Lower lobe of right lung (tissue), 2 donors: ENCODE measurements at regions not wholly inside any gene's neighbourhood (a gene's known extent, or its start where the extent isn't known, plus 50 kb on each side); places are given as distances from the start of the nearest gene placed in this dataset.
A peak's percentile ranks its signal among the peaks of the same experiment; 100 is the strongest.

Experiments used
- ATAC-seq, 2 donors: fragments of 200-7000 bp; cut with Tn5 transposase; one replicate each; pipeline ENCODE4 v1.9.1; 2020 to 2022; ENCODE audit warnings: mild to moderate bottlenecking in 2 of 2, moderate library complexity in 2 of 2
- DNase-seq: peaks from one replicate; pipeline ENCODE4 v3.0.0-alpha.2; 2020
- H3K27ac ChIP-seq: fragments of 200-600 bp; one replicate; pipeline ENCODE4 v1.8.0; 2022
- H3K27me3 ChIP-seq: fragments of 200-600 bp; one replicate; pipeline ENCODE4 v1.8.0; 2022; ENCODE audit warnings: low read depth
- H3K36me3 ChIP-seq: fragments of 200-600 bp; one replicate; pipeline ENCODE4 v1.8.0; 2022; ENCODE audit warnings: mild to moderate bottlenecking
- H3K4me1 ChIP-seq: fragments of 200-600 bp; one replicate; pipeline ENCODE4 v1.8.0; 2022
- H3K4me3 ChIP-seq: fragments of 200-600 bp; one replicate; pipeline ENCODE4 v1.8.0; 2022; ENCODE audit warnings: mild to moderate bottlenecking
- H3K9me3 ChIP-seq: fragments of 200-600 bp; one replicate; pipeline ENCODE4 v1.8.0; 2022
- intact Hi-C: fragments of 100-400 bp; cut with DNase I; formaldehyde crosslinking; loops from one replicate; pipeline ENCODE4 v1.11.0; 2022
- TF ChIP-seq, protein P1 (sequence below): fragments of 200-600 bp; IDR thresholded peaks from one replicate; pipeline ENCODE4 v1.8.0; 2022; ENCODE audit warnings: antibody characterized with exemption, mild to moderate bottlenecking
- donor health status: DM: no; HTN: yes; CAD: no; lungs with severe emphysema.

DNA sequence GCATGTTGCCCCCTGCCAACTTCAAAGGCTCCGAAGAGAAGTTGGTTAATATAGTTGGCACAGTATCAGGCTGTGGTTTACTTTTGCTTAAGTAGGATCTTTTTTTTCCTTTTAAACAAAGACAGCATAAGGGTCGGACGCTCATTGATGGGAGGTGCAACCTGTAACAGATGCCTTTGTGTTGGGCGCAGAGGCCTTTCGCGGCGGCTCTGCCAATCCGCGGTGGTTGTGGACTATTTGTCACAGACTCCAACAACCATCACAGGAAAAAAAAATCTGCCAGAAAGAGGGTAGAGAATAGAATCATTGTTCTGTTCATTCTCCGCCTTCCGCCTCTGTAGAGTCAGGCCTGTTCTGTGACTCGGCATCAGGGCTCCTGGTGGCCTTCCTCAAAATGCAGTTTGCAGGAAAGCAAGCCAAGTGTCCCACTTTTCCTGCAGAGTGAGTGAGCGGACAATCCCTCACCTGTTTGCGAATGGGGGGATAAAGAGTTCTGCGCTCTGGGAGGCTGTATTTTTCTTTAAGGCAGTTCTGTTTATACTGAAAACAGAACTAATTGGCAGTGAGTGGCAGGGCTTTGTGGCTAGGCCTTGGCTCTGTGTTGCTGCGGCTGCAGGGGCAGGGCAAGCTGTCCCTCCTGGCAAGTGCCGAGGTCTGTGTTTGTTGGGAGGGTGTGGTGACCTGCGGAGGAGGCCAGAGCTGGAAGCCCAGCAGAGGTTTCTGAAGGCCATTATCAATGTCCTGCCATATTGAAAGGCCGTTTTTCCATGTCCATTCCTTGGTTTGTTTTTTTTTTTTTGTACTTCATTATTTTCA, 83.0 kb upstream of the PIWIL1 start:
- no peak overlapping the region for H3K4me3 ChIP-seq
- DNase-seq (no peak), ATAC-seq (peak in 1 of 2 donors; percentile 51)
- H3K27ac ChIP-seq = no peak overlapping the region
- no peaks in the 10 kb centered on the region for H3K9me3 ChIP-seq
- H3K36me3 ChIP-seq = no peaks in the 10 kb centered on the region
- TF ChIP-seq, protein P1, sequence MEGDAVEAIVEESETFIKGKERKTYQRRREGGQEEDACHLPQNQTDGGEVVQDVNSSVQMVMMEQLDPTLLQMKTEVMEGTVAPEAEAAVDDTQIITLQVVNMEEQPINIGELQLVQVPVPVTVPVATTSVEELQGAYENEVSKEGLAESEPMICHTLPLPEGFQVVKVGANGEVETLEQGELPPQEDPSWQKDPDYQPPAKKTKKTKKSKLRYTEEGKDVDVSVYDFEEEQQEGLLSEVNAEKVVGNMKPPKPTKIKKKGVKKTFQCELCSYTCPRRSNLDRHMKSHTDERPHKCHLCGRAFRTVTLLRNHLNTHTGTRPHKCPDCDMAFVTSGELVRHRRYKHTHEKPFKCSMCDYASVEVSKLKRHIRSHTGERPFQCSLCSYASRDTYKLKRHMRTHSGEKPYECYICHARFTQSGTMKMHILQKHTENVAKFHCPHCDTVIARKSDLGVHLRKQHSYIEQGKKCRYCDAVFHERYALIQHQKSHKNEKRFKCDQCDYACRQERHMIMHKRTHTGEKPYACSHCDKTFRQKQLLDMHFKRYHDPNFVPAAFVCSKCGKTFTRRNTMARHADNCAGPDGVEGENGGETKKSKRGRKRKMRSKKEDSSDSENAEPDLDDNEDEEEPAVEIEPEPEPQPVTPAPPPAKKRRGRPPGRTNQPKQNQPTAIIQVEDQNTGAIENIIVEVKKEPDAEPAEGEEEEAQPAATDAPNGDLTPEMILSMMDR = no peak
- no peaks in the 10 kb centered on the region for H3K4me1 ChIP-seq
- intact Hi-C loops = no loop called here
- H3K27me3 ChIP-seq = peaks cover 4% of the 10 kb centered on the region

DNA sequence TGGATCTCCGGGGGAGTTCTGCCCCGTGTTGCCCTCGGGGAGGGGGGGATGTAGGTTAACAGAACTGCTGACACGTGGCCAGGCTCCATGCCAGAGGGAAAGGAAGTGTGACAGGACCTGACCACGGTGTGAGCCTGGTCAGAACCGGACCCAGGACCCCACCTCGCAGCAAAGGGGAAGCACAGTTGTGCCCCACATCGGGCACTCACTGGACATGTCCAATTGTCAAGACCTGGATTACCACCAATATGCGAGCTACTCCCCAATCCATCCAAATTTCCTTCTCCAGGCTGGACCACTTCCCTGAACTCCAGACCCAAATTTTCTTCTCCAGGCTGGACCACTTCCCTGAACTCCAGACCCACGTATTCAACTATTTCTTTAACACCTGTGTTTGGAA, 78.8 kb upstream of the PIWIL1 start:
- H3K4me3 ChIP-seq = no peak overlapping the region
- H3K9me3 ChIP-seq = no peaks in the 10 kb centered on the region
- intact Hi-C loops = no loop called here
- H3K36me3 ChIP-seq = no peaks in the 10 kb centered on the region
- TF ChIP-seq, protein P1 = no peak
- H3K27me3 ChIP-seq = peaks cover 8% of the 10 kb centered on the region
- no peak for DNase-seq
- no peak overlapping the region for H3K27ac ChIP-seq
- no peaks in the 10 kb centered on the region for H3K4me1 ChIP-seq
- no peak for ATAC-seq

DNA sequence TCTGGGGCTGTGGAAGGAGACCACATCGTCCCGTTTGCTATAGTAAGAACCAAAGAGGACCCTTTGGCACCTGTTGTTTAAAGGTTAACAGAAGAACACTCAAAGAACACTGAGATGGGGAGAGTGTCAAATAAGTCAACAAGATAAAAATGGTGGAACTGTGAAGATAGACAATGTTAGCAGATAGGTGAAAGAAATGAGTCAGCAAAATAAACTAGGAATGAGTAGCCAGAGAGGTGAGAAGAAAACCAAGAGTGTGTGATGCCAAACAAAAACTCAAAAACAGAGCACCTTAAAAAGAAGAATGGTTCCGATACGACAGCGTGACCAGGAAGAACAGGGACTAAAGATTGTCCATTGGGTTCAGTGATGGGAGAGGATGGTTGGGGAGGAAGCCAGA, 74.7 kb upstream of the PIWIL1 start:
- TF ChIP-seq, protein P1 = no peak
- intact Hi-C loops = no loop called here
- no peak overlapping the region for H3K27ac ChIP-seq
- no peaks in the 10 kb centered on the region for H3K9me3 ChIP-seq
- H3K27me3 ChIP-seq = peaks cover 8% of the 10 kb centered on the region
- ATAC-seq = no peak
- no peak overlapping the region for H3K4me3 ChIP-seq
- DNase-seq = no peak
- no peaks in the 10 kb centered on the region for H3K4me1 ChIP-seq
- no peaks in the 10 kb centered on the region for H3K36me3 ChIP-seq

DNA sequence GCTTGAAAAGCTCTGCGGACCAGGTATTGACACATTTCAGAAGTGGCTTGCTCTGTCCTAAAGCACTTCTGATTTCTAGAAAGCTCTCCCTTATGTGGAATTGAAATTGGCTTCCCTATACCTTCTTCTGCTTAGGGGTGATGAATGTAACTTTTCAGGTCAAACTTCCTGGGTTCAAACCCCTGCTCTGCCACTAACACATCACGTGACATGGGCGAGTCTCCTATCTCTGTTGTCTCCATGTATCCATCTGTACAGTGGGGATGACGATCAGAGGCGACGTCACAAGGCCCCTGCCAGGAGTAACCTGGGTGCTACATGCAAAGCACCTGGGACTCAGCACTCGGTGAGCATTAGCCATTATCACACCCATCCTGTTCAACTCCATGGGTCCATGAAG, 73.7 kb upstream of the PIWIL1 start:
- Histone ChIP-seq H3K27ac (no peak overlapping the region), H3K27me3 (peaks cover 8% of the 10 kb centered on the region), H3K4me3 (no peak overlapping the region), H3K36me3 (no peaks in the 10 kb centered on the region), H3K4me1 (no peaks in the 10 kb centered on the region), H3K9me3 (no peaks in the 10 kb centered on the region)
- intact Hi-C loops = no loop called here
- no peak for DNase-seq
- no peak for ATAC-seq
- TF ChIP-seq, protein P1 = no peak

DNA sequence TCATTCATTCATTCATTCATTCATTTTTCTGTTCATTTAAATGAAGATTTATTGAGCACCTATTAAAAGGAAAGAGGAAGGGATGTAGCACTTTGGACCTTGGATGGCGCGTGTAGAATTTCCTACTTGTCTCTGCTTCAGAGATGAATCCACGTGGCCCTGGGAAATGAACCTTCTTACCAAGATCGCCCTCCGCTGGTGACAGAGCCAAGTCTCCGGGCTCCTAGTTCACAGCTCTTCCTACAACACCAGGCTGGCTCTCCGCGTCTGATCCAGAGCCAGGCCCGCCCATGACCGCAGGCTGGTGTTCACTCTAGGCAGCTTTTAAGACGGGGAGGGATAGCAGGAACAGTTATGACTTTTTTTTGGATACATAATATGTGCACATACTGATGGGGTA, 70.9 kb upstream of the PIWIL1 start:
- Histone ChIP-seq H3K4me3 (no peak overlapping the region), H3K27ac (no peak overlapping the region), H3K4me1 (no peaks in the 10 kb centered on the region), H3K27me3 (no peaks in the 10 kb centered on the region), H3K9me3 (no peaks in the 10 kb centered on the region), H3K36me3 (no peaks in the 10 kb centered on the region)
- TF ChIP-seq, protein P1 = no peak
- intact Hi-C loops = no loop called here
- no peak for ATAC-seq
- no peak for DNase-seq
